Mammary epithelial cell (primary cell): ENCODE measurements at regions not wholly inside any gene's neighbourhood (a gene's known extent, or its start where the extent isn't known, plus 50 kb on each side); places are given as distances from the start of the nearest gene placed in this dataset.

Experiments
- EZH2 ChIP-seq: IDR thresholded peaks from 2 replicates; pipeline ENCODE4 v1.6.1; 2012; ENCODE audit warnings: low read length, inconsistent platforms, borderline replicate concordance
- TF ChIP-seq, protein P1 (sequence below), 2 donors: IDR thresholded peaks in 1 of 2; conservative IDR thresholded peaks in 1 of 2; 2 replicates each; pipeline ENCODE4 v1.5.1; 2011 to 2012; ENCODE audit warnings: inconsistent platforms in 2 of 2, low read length in 2 of 2, mild to moderate bottlenecking in 2 of 2, control low read depth in 1 of 2, low read depth in 1 of 2; ENCODE audit not compliant: insufficient read depth in 1 of 2; ENCODE audit errors: extremely low read depth in 1 of 2

GRCh38 chr6:23013776-23014175 is 444.4 kb downstream of the HDGFL1 start:
- TF ChIP-seq, protein P1, sequence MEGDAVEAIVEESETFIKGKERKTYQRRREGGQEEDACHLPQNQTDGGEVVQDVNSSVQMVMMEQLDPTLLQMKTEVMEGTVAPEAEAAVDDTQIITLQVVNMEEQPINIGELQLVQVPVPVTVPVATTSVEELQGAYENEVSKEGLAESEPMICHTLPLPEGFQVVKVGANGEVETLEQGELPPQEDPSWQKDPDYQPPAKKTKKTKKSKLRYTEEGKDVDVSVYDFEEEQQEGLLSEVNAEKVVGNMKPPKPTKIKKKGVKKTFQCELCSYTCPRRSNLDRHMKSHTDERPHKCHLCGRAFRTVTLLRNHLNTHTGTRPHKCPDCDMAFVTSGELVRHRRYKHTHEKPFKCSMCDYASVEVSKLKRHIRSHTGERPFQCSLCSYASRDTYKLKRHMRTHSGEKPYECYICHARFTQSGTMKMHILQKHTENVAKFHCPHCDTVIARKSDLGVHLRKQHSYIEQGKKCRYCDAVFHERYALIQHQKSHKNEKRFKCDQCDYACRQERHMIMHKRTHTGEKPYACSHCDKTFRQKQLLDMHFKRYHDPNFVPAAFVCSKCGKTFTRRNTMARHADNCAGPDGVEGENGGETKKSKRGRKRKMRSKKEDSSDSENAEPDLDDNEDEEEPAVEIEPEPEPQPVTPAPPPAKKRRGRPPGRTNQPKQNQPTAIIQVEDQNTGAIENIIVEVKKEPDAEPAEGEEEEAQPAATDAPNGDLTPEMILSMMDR (conservative IDR thresholded peaks at IDR 0.05 in 1 of 2, IDR thresholded peaks at IDR 0.05 in 1 of 2; ENCODE audit: extremely low read depth in 1 of 2, insufficient read depth in 1 of 2, low read depth in 1 of 2, low read length in 2 of 2): no peak
- no peak for TF ChIP-seq EZH2
